GM12878 (cell line): ENCODE measurements at regions not wholly inside any gene's neighbourhood (a gene's known extent, or its start where the extent isn't known, plus 50 kb on each side); places are given as distances from the start of the nearest gene placed in this dataset.
A peak's percentile ranks its signal among the peaks of the same experiment; 100 is the strongest.

Source experiments
- ATAC-seq: fragments of 200-7000 bp; cut with Tn5 transposase; 3 replicates; pipeline ENCODE4 v1.9.1; 2020; ENCODE audit warnings: mild to moderate bottlenecking, moderate library complexity
- BruUV-seq: library from RNA; stranded (reverse); fragments of 400-500 nt; replicated peaks from 2 replicates; lab custom pipeline; 2021; lab: Mats Ljungman, UMichigan
- CTCF ChIA-PET: fragments of 300-600 bp; sonication (Branson Sonifier 250); formaldehyde crosslinking; extraction: SDS; loops from one replicate; lab custom pipeline; 2021; ENCODE audit warnings: inconsistent platforms; lab: Yijun Ruan, JAX
- POLR2A ChIA-PET: fragments of 350-600 bp; formaldehyde crosslinking; extraction: SDS; loops from one replicate; lab custom pipeline; 2021; ENCODE audit warnings: inconsistent platforms; lab: Charles Lee
- RAD21 ChIA-PET: fragments of 300-600 bp; sonication (Branson Sonifier 250); formaldehyde crosslinking; loops from one replicate; lab custom pipeline; 2023; ENCODE audit warnings: antibody characterized with exemption; ENCODE audit not compliant: unreplicated experiment; lab: Charles Lee
- SMC1A ChIA-PET: fragments of 300-600 bp; sonication (Branson Sonifier 250); formaldehyde crosslinking; loops from one replicate; lab custom pipeline; 2023; ENCODE audit not compliant: unreplicated experiment, uncharacterized antibody; lab: Charles Lee
- DNase-seq: peaks from one replicate; pipeline ENCODE4 v3.0.0-alpha.2; 2011; ENCODE audit warnings: low read depth, low spot score
- FAIRE-seq: peaks from 3 replicates; lab custom pipeline; 2011; peaks lifted over from hg19 to GRCh38; lab: Jason Lieb, UNC
- H2AFZ ChIP-seq: 2 replicates; pipeline ENCODE4 v1.6.0; 2011; ENCODE audit warnings: low read depth, low read length, control low read depth; ENCODE audit not compliant: control insufficient read depth
- H3K27ac ChIP-seq: 2 replicates; pipeline ENCODE4 v1.5.1; 2011; ENCODE audit warnings: control low read depth; ENCODE audit not compliant: control insufficient read depth, insufficient read depth
- H3K27me3 ChIP-seq, 2 experiments: replicated peaks in 1 of 2; 2 replicates each; pipeline versions ENCODE4 v1.6.0 to v1.6.1; 2011; ENCODE audit warnings: low read length in 1 of 2; ENCODE audit not compliant: control insufficient read depth in 2 of 2, insufficient read depth in 2 of 2
- H3K36me3 ChIP-seq, 2 experiments: 2 replicates each; pipeline ENCODE4 v1.5.1; 2011; ENCODE audit warnings: low read length in 1 of 2; ENCODE audit not compliant: control insufficient read depth in 2 of 2, insufficient read depth in 2 of 2
- H3K4me1 ChIP-seq: 2 replicates; pipeline ENCODE4 v1.6.1; 2011; ENCODE audit warnings: mild to moderate bottlenecking, low read length, moderate library complexity, mixed read lengths; ENCODE audit not compliant: control insufficient read depth, insufficient read depth
- H3K4me2 ChIP-seq: 2 replicates; pipeline ENCODE4 v1.6.0; 2011; ENCODE audit warnings: control low read depth; ENCODE audit not compliant: control insufficient read depth, insufficient read depth
- H3K4me3 ChIP-seq: fragments of 200-600 bp; sonication (generic); 2 replicates; pipeline ENCODE4 v1.5.1; 2016
- H3K79me2 ChIP-seq: 2 replicates; pipeline ENCODE4 v1.6.0; 2011; ENCODE audit warnings: low read length; ENCODE audit not compliant: control insufficient read depth, insufficient read depth
- H3K9ac ChIP-seq: 2 replicates; pipeline ENCODE4 v1.8.0; 2011; ENCODE audit warnings: low read length, control low read depth, mixed read lengths; ENCODE audit not compliant: control insufficient read depth, insufficient read depth
- H3K9me3 ChIP-seq: replicated peaks from 3 replicates; pipeline ENCODE4 v1.5.1; 2011; ENCODE audit warnings: mild to moderate bottlenecking, low read length; ENCODE audit not compliant: control insufficient read depth, insufficient read depth
- H4K20me1 ChIP-seq: 2 replicates; pipeline ENCODE4 v1.6.0; 2011; ENCODE audit not compliant: control insufficient read depth, insufficient read depth
- DPF2 ChIP-seq: fragments of 450-650 bp; IDR thresholded peaks from 2 replicates; pipeline ENCODE4 v1.6.1; 2017; ENCODE audit warnings: mild to moderate bottlenecking
- EGR1 ChIP-seq, 2 experiments: IDR thresholded peaks; 1 replicate in 1 of 2; 2 replicates in 1 of 2; pipeline ENCODE4 v1.6.1; 2011 to 2012; ENCODE audit warnings: low read depth in 2 of 2, low read length in 2 of 2, borderline replicate concordance in 1 of 2, mild to moderate bottlenecking in 1 of 2, moderate library complexity in 1 of 2
- EP300 ChIP-seq, 2 experiments: fragments of 150-350 bp in 1 of 2; IDR thresholded peaks; 2 replicates each; pipeline ENCODE4 v1.6.1; 2011 to 2012; ENCODE audit warnings: low read depth in 2 of 2, low read length in 2 of 2, borderline replicate concordance in 1 of 2, improper control_type of control experiment in 1 of 2, inconsistent platforms in 1 of 2; ENCODE audit not compliant: control insufficient read depth in 1 of 2
- NFXL1 ChIP-seq: fragments of 450-650 bp; IDR thresholded peaks from 2 replicates; pipeline ENCODE4 v1.6.1; 2017; ENCODE audit warnings: antibody characterized with exemption, mild to moderate bottlenecking, borderline replicate concordance
- SMAD1 ChIP-seq: fragments of 450-650 bp; IDR thresholded peaks from 2 replicates; pipeline ENCODE4 v1.6.1; 2018; ENCODE audit warnings: mild to moderate bottlenecking, low read depth; ENCODE audit not compliant: partially characterized antibody
- SMC3 ChIP-seq: IDR thresholded peaks from 2 replicates; pipeline ENCODE4 v1.6.1; 2011; ENCODE audit warnings: low read length, improper control_type of control experiment, borderline replicate concordance
- USF2 ChIP-seq: IDR thresholded peaks from 2 replicates; pipeline ENCODE4 v1.6.1; 2011; ENCODE audit warnings: low read depth, low read length, improper control_type of control experiment, borderline replicate concordance
- WGBS: methylation state at CpG from one replicate; pipeline ENCODE4 v1.1.6; 2016; ENCODE audit warnings: low lambda C conversion rate; ENCODE audit not compliant: insufficient replicate concordance, insufficient coverage; ENCODE audit errors: missing lambda C conversion rate; 5-methylcytosine and 5-hydroxymethylcytosine counted together
- in situ Hi-C: fragments of 300-500 bp; cut with MboI; formaldehyde crosslinking; loops from 9 replicates; pipeline ENCODE4 v1.14.3; 2018; ENCODE audit warnings: mixed read lengths
- intact Hi-C: fragments of 100-400 bp; cut with micrococcal nuclease; formaldehyde crosslinking; loops from one replicate; pipeline ENCODE4 v1.14.2; 2022; ENCODE audit not compliant: unreplicated experiment
- TF ChIP-seq, protein P1 (sequence below): fragments of 450-650 bp; IDR thresholded peaks from 2 replicates; pipeline ENCODE4 v1.6.1; 2017; ENCODE audit warnings: mild to moderate bottlenecking

DNA sequence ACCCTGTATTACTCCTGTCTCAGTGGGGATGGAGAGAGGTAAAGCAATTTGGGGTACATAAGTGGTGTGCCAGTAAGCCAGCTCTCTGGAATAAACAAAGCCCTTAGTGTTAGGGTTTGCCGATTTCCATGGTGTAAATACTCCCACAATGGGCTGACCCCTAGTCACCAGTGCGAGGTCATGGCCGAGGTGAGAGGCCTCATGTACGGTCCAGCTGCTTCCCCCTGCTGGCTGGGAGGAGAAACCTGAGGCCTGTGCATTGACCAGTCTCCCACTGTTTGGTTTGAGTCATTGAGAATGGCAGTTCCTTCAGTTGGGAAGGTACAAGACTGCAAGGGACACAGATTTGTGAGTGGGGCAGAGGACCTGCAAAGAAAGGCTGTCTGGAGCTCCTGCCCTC is 382.0 kb downstream of the CDH26 start:
- WGBS: 25% methylated on average over 4 of the region's 4 CpGs
- RAD21 ChIA-PET: no interaction called here
- Histone ChIP-seq H3K79me2 (no peaks in the 10 kb centered on the region), H3K4me3 (no peak overlapping the region), H4K20me1 (no peaks in the 10 kb centered on the region), H3K9ac (no peak overlapping the region), H2AFZ (no peak overlapping the region), H3K4me2 (no peak overlapping the region), H3K27ac (no peak overlapping the region), H3K27me3 (no peaks in the 10 kb centered on the region), H3K4me1 (no peaks in the 10 kb centered on the region), H3K9me3 (no peaks in the 10 kb centered on the region; the same call in 2 of the 3 replicates), H3K36me3 (no peaks in the 10 kb centered on the region)
- no TSS peak for BruUV-seq
- intact Hi-C loops (no loop called here), in situ Hi-C loops (no loop called here)
- no peak for ATAC-seq
- 0 out of 2 replicates have a peak, but pooled peaks have one; percentile 5 for TF ChIP-seq NFXL1
- no peak for TF ChIP-seq EGR1 (IDR thresholded peaks at IDR 0.05; ENCODE audit: borderline replicate concordance in 1 of 2, low read depth in 2 of 2, low read length in 2 of 2)
- TF ChIP-seq SMC3: no peak
- CTCF ChIA-PET: no interaction called here
- POLR2A ChIA-PET: no interaction called here
- no peak for FAIRE-seq
- SMC1A ChIA-PET: no interaction called here
- DNase-seq: no peak

DNA sequence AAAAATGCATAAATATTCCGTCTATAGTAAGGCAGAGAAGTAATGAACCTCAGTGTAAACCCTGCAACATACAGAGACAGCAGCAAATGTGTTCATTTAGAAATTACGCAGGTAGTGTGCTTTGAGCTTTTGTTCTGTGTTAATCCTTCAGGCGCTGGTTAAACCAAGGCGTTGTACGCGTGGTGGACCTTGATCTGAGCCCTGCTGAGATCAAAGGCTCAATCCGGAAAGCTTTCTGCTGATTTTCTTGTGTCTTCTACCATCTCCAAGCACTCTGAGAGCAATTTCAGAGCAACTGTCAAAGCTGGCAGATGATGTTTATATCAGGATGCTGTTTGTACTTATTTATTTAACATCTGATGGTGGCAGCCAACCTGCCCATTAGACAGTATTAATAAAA is 382.8 kb downstream of the CDH26 start:
- intact Hi-C loops: no loop called here
- H3K4me1 ChIP-seq: no peaks in the 10 kb centered on the region
- RAD21 ChIA-PET: no interaction called here
- H2AFZ ChIP-seq: no peak overlapping the region
- no peaks in the 10 kb centered on the region; the same call in 2 of the 3 replicates for H3K9me3 ChIP-seq
- H3K9ac ChIP-seq: no peak overlapping the region
- no peak overlapping the region for H3K4me3 ChIP-seq
- H3K36me3 ChIP-seq: no peaks in the 10 kb centered on the region
- H3K4me2 ChIP-seq: no peak overlapping the region
- H3K27me3 ChIP-seq: no peaks in the 10 kb centered on the region
- FAIRE-seq (no peak), DNase-seq (no peak), ATAC-seq (no peak)
- BruUV-seq: no TSS peak
- H3K79me2 ChIP-seq: no peaks in the 10 kb centered on the region
- H4K20me1 ChIP-seq: no peaks in the 10 kb centered on the region
- CTCF ChIA-PET: no interaction called here
- POLR2A ChIA-PET: no interaction called here
- H3K27ac ChIP-seq: no peak overlapping the region
- in situ Hi-C loops: no loop called here
- 36% methylated on average over 7 of the region's 7 CpGs for WGBS
- SMC1A ChIA-PET: no interaction called here
- TF ChIP-seq SMAD1: no peak
- TF ChIP-seq, protein P1, sequence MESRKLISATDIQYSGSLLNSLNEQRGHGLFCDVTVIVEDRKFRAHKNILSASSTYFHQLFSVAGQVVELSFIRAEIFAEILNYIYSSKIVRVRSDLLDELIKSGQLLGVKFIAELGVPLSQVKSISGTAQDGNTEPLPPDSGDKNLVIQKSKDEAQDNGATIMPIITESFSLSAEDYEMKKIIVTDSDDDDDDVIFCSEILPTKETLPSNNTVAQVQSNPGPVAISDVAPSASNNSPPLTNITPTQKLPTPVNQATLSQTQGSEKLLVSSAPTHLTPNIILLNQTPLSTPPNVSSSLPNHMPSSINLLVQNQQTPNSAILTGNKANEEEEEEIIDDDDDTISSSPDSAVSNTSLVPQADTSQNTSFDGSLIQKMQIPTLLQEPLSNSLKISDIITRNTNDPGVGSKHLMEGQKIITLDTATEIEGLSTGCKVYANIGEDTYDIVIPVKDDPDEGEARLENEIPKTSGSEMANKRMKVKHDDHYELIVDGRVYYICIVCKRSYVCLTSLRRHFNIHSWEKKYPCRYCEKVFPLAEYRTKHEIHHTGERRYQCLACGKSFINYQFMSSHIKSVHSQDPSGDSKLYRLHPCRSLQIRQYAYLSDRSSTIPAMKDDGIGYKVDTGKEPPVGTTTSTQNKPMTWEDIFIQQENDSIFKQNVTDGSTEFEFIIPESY: no peak
- TF ChIP-seq EGR1 (IDR thresholded peaks at IDR 0.05; ENCODE audit: borderline replicate concordance in 1 of 2, low read depth in 2 of 2, low read length in 2 of 2): no peak
- no peak for TF ChIP-seq EP300 (IDR thresholded peaks at IDR 0.05; ENCODE audit: borderline replicate concordance in 1 of 2, control insufficient read depth in 1 of 2, low read depth in 2 of 2, low read length in 2 of 2)
- TF ChIP-seq DPF2: no peak
- no peak for TF ChIP-seq USF2
